CD14-positive monocyte (primary cell): ENCODE measurements at regions not wholly inside any gene's neighbourhood (a gene's known extent, or its start where the extent isn't known, plus 50 kb on each side); places are given as distances from the start of the nearest gene placed in this dataset.
"Not testable (repeated sequence)": the region's sequence is repeated elsewhere in the genome, so short reads cannot be mapped to it uniquely, and the experiment has no call there.

Experiments
- DNase-seq, 3 donors: peaks; one replicate each; pipeline ENCODE4 v3.0.0-alpha.2; 2011 to 2022
- H2AFZ ChIP-seq: 2 replicates; pipeline ENCODE4 v1.6.0; 2012; ENCODE audit warnings: mild to moderate bottlenecking, low read depth, low read length, inconsistent platforms; ENCODE audit not compliant: insufficient read depth, poor library complexity, severe bottlenecking
- H3K27ac ChIP-seq, 2 donors: 1 replicate in 1 of 2; 2 replicates in 1 of 2; pipeline ENCODE4 v1.5.1; 2012 to 2013; ENCODE audit warnings: low read length in 2 of 2, control low read depth in 1 of 2, inconsistent platforms in 1 of 2, low read depth in 1 of 2, mild to moderate bottlenecking in 1 of 2
- H3K27me3 ChIP-seq, 2 donors: one replicate each; pipeline versions ENCODE4 v1.6.0 to v1.6.1; 2011 to 2013; ENCODE audit warnings: low read length in 2 of 2; ENCODE audit not compliant: control insufficient read depth in 2 of 2, insufficient read depth in 2 of 2
- H3K36me3 ChIP-seq, 2 donors: replicated peaks in 1 of 2; 1 replicate in 1 of 2; 2 replicates in 1 of 2; pipeline versions ENCODE4 v1.5.1 to v1.6.1; 2012 to 2013; ENCODE audit warnings: low read length in 2 of 2, control low read depth in 1 of 2, inconsistent platforms in 1 of 2, mild to moderate bottlenecking in 1 of 2; ENCODE audit not compliant: insufficient read depth in 2 of 2, control insufficient read depth in 1 of 2
- H3K4me1 ChIP-seq, 2 donors: 1 replicate in 1 of 2; 2 replicates in 1 of 2; pipeline versions ENCODE4 v1.5.1 to v1.6.1; 2012 to 2013; ENCODE audit warnings: low read length in 2 of 2, control low read depth in 1 of 2, inconsistent platforms in 1 of 2, mild to moderate bottlenecking in 1 of 2, moderate library complexity in 1 of 2; ENCODE audit not compliant: insufficient read depth in 2 of 2, control insufficient read depth in 1 of 2
- H3K4me2 ChIP-seq: replicated peaks from 2 replicates; pipeline ENCODE3; 2012; ENCODE audit warnings: low read length, moderate library complexity, mild to moderate bottlenecking; ENCODE audit not compliant: poor library complexity, severe bottlenecking; ENCODE audit errors: extremely low read depth
- H3K4me3 ChIP-seq, 3 experiments: fragments of 200-600 bp in 1 of 3; sonication (generic) in 1 of 3; replicated peaks in 1 of 3; 1 replicate in 2 of 3; 2 replicates in 1 of 3; pipeline ENCODE4 v1.5.1; 2011 to 2013; ENCODE audit warnings: low read length in 3 of 3, mild to moderate bottlenecking in 3 of 3, control low read depth in 2 of 3, low read depth in 2 of 3, inconsistent platforms in 1 of 3, moderate library complexity in 1 of 3
- H3K79me2 ChIP-seq: 2 replicates; pipeline ENCODE4 v1.6.0; 2012; ENCODE audit warnings: mild to moderate bottlenecking, control low read depth, inconsistent platforms, low read length, moderate library complexity; ENCODE audit not compliant: insufficient read depth
- H3K9ac ChIP-seq: 2 replicates; pipeline ENCODE4 v1.6.0; 2017; ENCODE audit warnings: low read length, mild to moderate bottlenecking; ENCODE audit not compliant: insufficient read depth, poor library complexity, severe bottlenecking
- H3K9me3 ChIP-seq, 2 donors: replicated peaks in 1 of 2; 1 replicate in 1 of 2; 2 replicates in 1 of 2; pipeline versions ENCODE4 v1.5.1 to v1.6.1; 2012 to 2013; ENCODE audit warnings: low read length in 2 of 2, control low read depth in 1 of 2; ENCODE audit not compliant: control insufficient read depth in 1 of 2, insufficient read depth in 1 of 2
- H4K20me1 ChIP-seq: 2 replicates; pipeline ENCODE4 v1.6.0; 2012; ENCODE audit warnings: mild to moderate bottlenecking, low read length, control low read depth, moderate library complexity; ENCODE audit not compliant: insufficient read depth
- H3K27ac Mint-ChIP-seq, 7 donors: one replicate each; pipeline ENCODE4 v1.8.0; 2020; ENCODE audit warnings: mild to moderate bottlenecking in 7 of 7, mixed read lengths in 7 of 7, moderate library complexity in 6 of 7, inconsistent platforms in 2 of 7
- H3K27me3 Mint-ChIP-seq, 3 donors: one replicate each; pipeline ENCODE4 v1.8.0; 2021 to 2022; ENCODE audit warnings: low read depth in 3 of 3, mild to moderate bottlenecking in 3 of 3, mixed read lengths in 3 of 3, moderate library complexity in 3 of 3, inconsistent platforms in 1 of 3
- H3K36me3 Mint-ChIP-seq, 2 donors: one replicate each; pipeline ENCODE4 v1.8.0; 2020; ENCODE audit warnings: mixed read lengths in 2 of 2, inconsistent platforms in 1 of 2, mild to moderate bottlenecking in 1 of 2
- H3K4me1 Mint-ChIP-seq: one replicate; pipeline ENCODE4 v1.8.0; 2020; ENCODE audit warnings: mild to moderate bottlenecking, mixed read lengths
- H3K4me3 Mint-ChIP-seq, 2 donors: one replicate each; pipeline ENCODE4 v1.8.0; 2020; ENCODE audit warnings: mild to moderate bottlenecking in 2 of 2, mixed read lengths in 2 of 2, moderate library complexity in 1 of 2
- H3K9me3 Mint-ChIP-seq, 7 donors: one replicate each; pipeline ENCODE4 v1.8.0; 2020 to 2022; ENCODE audit warnings: mixed read lengths in 7 of 7, mild to moderate bottlenecking in 6 of 7, moderate library complexity in 6 of 7, inconsistent platforms in 2 of 7
- CTCF ChIP-seq: fragments of 200-600 bp; IDR thresholded peaks from one replicate; pipeline ENCODE4 v1.8.0; 2022; ENCODE audit warnings: antibody characterized with exemption, mild to moderate bottlenecking
- WGBS: methylation state at CpG from one replicate; pipeline ENCODE4 v1.1.5; 2013; ENCODE audit warnings: missing lambda C conversion rate; ENCODE audit not compliant: insufficient coverage; 5-methylcytosine and 5-hydroxymethylcytosine counted together
- intact Hi-C, 2 donors: fragments of 100-400 bp; cut with micrococcal nuclease; formaldehyde crosslinking; loops; one replicate each; pipeline versions ENCODE4 v1.15.0 to v1.15.1; 2023

GRCh38 chr4:63080934-63081333 lies 1328.3 kb downstream of the TECRL start:
- Mint-ChIP-seq H3K36me3 (no peaks in the 10 kb centered on the region), H3K9me3 (peaks cover 3 to 20% (median 10%) of the 10 kb centered on the region in 7 donors), H3K27ac (no peak overlapping the region), H3K4me3 (no peak overlapping the region), H3K4me1 (no peaks in the 10 kb centered on the region), H3K27me3 (no peaks in the 10 kb centered on the region)
- H3K4me3 ChIP-seq: no peak overlapping the region
- H3K4me1 ChIP-seq: no peaks in the 10 kb centered on the region
- H4K20me1 ChIP-seq: no peaks in the 10 kb centered on the region
- TF ChIP-seq CTCF: no peak
- H3K79me2 ChIP-seq: no peaks in the 10 kb centered on the region
- H2AFZ ChIP-seq: no peak overlapping the region
- no peak overlapping the region for H3K4me2 ChIP-seq
- DNase-seq: no peak
- H3K36me3 ChIP-seq: no peaks in the 10 kb centered on the region
- H3K9me3 ChIP-seq: peaks cover 0 to 13% of the 10 kb centered on the region in 2 donors
- intact Hi-C loops: no loop called here
- WGBS: no CpG with 5 or more reads among the region's 1 CpG
- H3K9ac ChIP-seq: no peak overlapping the region
- H3K27me3 ChIP-seq: no peaks in the 10 kb centered on the region
- H3K27ac ChIP-seq: no peak overlapping the region

- Histone ChIP-seq H3K4me1 (no peaks in the 10 kb centered on the region), H3K4me2 (no peak overlapping the region), H3K9ac (no peak overlapping the region), H3K4me3 (no peak overlapping the region), H3K27me3 (no peaks in the 10 kb centered on the region), H3K79me2 (no peaks in the 10 kb centered on the region), H2AFZ (no peak overlapping the region), H3K9me3 (peaks cover 17 to 25% of the 10 kb centered on the region in 2 donors), H3K36me3 (no peaks in the 10 kb centered on the region), H4K20me1 (no peaks in the 10 kb centered on the region), H3K27ac (no peak overlapping the region)
- Mint-ChIP-seq H3K4me3 (no peak overlapping the region), H3K9me3 (peaks cover 1 to 24% (median 10%) of the 10 kb centered on the region in 7 donors), H3K4me1 (no peaks in the 10 kb centered on the region), H3K27ac (no peak overlapping the region), H3K36me3 (no peaks in the 10 kb centered on the region), H3K27me3 (no peaks in the 10 kb centered on the region)
- intact Hi-C loops: no loop called here
- WGBS: no CpG with 5 or more reads among the region's 4 CpGs
- DNase-seq: no peak
- TF ChIP-seq CTCF: no peak
These were observed 1345.5 kb downstream of the TECRL start for GRCh38 chr4:63063760-63064159.

GRCh38 chr4:63062891-63063290 lies 1346.4 kb downstream of the TECRL start:
- H4K20me1 ChIP-seq, H3K27me3 Mint-ChIP-seq, H3K79me2 ChIP-seq, H3K4me2 ChIP-seq, H3K27ac ChIP-seq, H3K4me3 ChIP-seq, H2AFZ ChIP-seq, DNase-seq, H3K9ac ChIP-seq, H3K27me3 ChIP-seq, intact Hi-C loops, H3K4me1 ChIP-seq, H3K4me1 Mint-ChIP-seq, H3K27ac Mint-ChIP-seq, H3K36me3 ChIP-seq, H3K4me3 Mint-ChIP-seq, H3K36me3 Mint-ChIP-seq: not testable (repeated sequence)
- H3K9me3 Mint-ChIP-seq: peaks cover 1 to 24% (median 10%) of the 10 kb centered on the region in 7 donors
- WGBS: 93% methylated on average over 2 of the region's 3 CpGs
- H3K9me3 ChIP-seq: peaks cover 17 to 23% of the 10 kb centered on the region in 2 donors
